Cerebellar nuclear complex (tissue), 1 donor: ENCODE measurements at regions not wholly inside any gene's neighbourhood (a gene's known extent, or its start where the extent isn't known, plus 50 kb on each side); places are given as distances from the start of the nearest gene placed in this dataset.
A peak's percentile ranks its signal among the peaks of the same experiment; 100 is the strongest.

Experiments used
- DNase-seq, 2 experiments: peaks; one replicate each; lab custom pipeline; 2025; lab: John Stamatoyannopoulos, UW

GRCh38 chr13:30151388-30151787 is 156.0 kb downstream of the KATNAL1 start:
- no peak for DNase-seq

GRCh38 chr13:30149248-30149647 is 158.1 kb downstream of the KATNAL1 start:
- no peak for DNase-seq

- peak; percentile 60 to 72 for DNase-seq
Observed at GRCh38 chr13:30148786-30149185, 158.6 kb downstream of the KATNAL1 start.

GRCh38 chr13:30148171-30148754 is 159.1 kb downstream of the KATNAL1 start:
- DNase-seq: no peak

GRCh38 chr13:30147421-30147820 is 159.9 kb downstream of the KATNAL1 start:
- no peak for DNase-seq

- DNase-seq: no peak
Observed at GRCh38 chr13:30147015-30147414, 160.3 kb downstream of the KATNAL1 start.

- DNase-seq: no peak
Observed at GRCh38 chr13:30145709-30146367, 161.5 kb downstream of the KATNAL1 start.

GRCh38 chr13:30143666-30144400 is 163.5 kb downstream of the KATNAL1 start:
- no peak for DNase-seq

- DNase-seq: no peak
Observed at GRCh38 chr13:30142486-30143211, 164.7 kb downstream of the KATNAL1 start.

GRCh38 chr13:30141775-30142485 is 165.4 kb downstream of the KATNAL1 start:
- DNase-seq: no peak

- DNase-seq: no peak
Observed at GRCh38 chr13:30140973-30141372, 166.4 kb downstream of the KATNAL1 start.

- no peak for DNase-seq
Observed at GRCh38 chr13:30138511-30138910, 168.8 kb downstream of the KATNAL1 start.

- DNase-seq: no peak
Observed at GRCh38 chr13:30135868-30136267, 171.5 kb downstream of the KATNAL1 start.

GRCh38 chr13:30135351-30135750 is 172.0 kb downstream of the KATNAL1 start:
- no peak for DNase-seq

GRCh38 chr13:30134578-30134977 is 172.8 kb downstream of the KATNAL1 start:
- DNase-seq: no peak

- no peak for DNase-seq
Observed at GRCh38 chr13:30133996-30134395, 173.4 kb downstream of the KATNAL1 start.

GRCh38 chr13:30133554-30133912 is 173.8 kb downstream of the KATNAL1 start:
- no peak for DNase-seq

- DNase-seq: peak; percentile 18 to 88
Observed at GRCh38 chr13:30132623-30133553, 174.5 kb downstream of the KATNAL1 start.

GRCh38 chr13:30129411-30129810 is 177.9 kb downstream of the KATNAL1 start:
- DNase-seq: no peak

GRCh38 chr13:30128591-30128990 is 178.8 kb downstream of the KATNAL1 start:
- no peak for DNase-seq

GRCh38 chr13:30128095-30128494 is 179.3 kb downstream of the KATNAL1 start:
- no peak for DNase-seq
